HCT116 (cell line): ENCODE measurements at regions not wholly inside any gene's neighbourhood (a gene's known extent, or its start where the extent isn't known, plus 50 kb on each side); places are given as distances from the start of the nearest gene placed in this dataset.

Experiments
- ATAC-seq: fragments of 200-7000 bp; cut with Tn5 transposase; 2 replicates; pipeline ENCODE4 v1.9.1; 2020; ENCODE audit warnings: mild to moderate bottlenecking, moderate library complexity
- BruUV-seq: library from RNA; stranded (reverse); fragments of 400-500 nt; replicated peaks from 2 replicates; lab custom pipeline; 2021; lab: Mats Ljungman, UMichigan
- CTCF ChIA-PET: fragments of 300-600 bp; sonication (Branson Sonifier 250); formaldehyde crosslinking; loops from one replicate; lab custom pipeline; 2021; ENCODE audit warnings: antibody characterized with exemption; lab: Charles Lee
- POLR2A ChIA-PET: fragments of 300-600, 350-600 bp; sonication (Branson Sonifier 250); formaldehyde crosslinking; loops from one replicate; lab custom pipeline; 2021; ENCODE audit warnings: antibody characterized with exemption; lab: Charles Lee
- RAD21 ChIA-PET, 2 experiments: fragments of 300-600 bp; sonication (Branson Sonifier 250); formaldehyde crosslinking; loops; one replicate each; lab custom pipeline; 2023; ENCODE audit warnings: low total read pairs in 2 of 2; ENCODE audit not compliant: uncharacterized antibody in 2 of 2, unreplicated experiment in 2 of 2, low non-redundant PET in 1 of 2; lab: Charles Lee
- DNase-seq: peaks from one replicate; pipeline ENCODE4 v3.0.0-alpha.2; 2010; ENCODE audit warnings: low read depth, low spot score
- H2AFZ ChIP-seq: fragments of 200-600 bp; shearing (Covaris generic), sonication (generic); 2 replicates; pipeline ENCODE4 v1.6.1; 2017; ENCODE audit warnings: low read depth, mixed run types, mixed read lengths, antibody characterized with exemption, low read length; ENCODE audit not compliant: poor library complexity, severe bottlenecking
- H3K27ac ChIP-seq: 2 replicates; pipeline ENCODE4 v1.5.1; 2012; ENCODE audit warnings: low read depth, low read length
- H3K27me3 ChIP-seq: fragments of 200-600 bp; sonication (generic); 2 replicates; pipeline ENCODE4 v1.6.1; 2016; ENCODE audit warnings: mixed run types, low read length, mixed read lengths; ENCODE audit not compliant: insufficient read depth
- H3K36me3 ChIP-seq, 2 experiments: fragments of 200-500 bp in 1 of 2; fragments of 200-600 bp in 1 of 2; sonication (Bioruptor generic) in 1 of 2; sonication (generic) in 1 of 2; 2 replicates each; pipeline versions ENCODE4 v1.5.1 to v1.6.1; 2014 to 2016; ENCODE audit warnings: low read length in 2 of 2, inconsistent platforms in 1 of 2, mixed read lengths in 1 of 2, mixed run types in 1 of 2; ENCODE audit not compliant: insufficient read depth in 2 of 2, control insufficient read depth in 1 of 2
- H3K4me1 ChIP-seq, 2 experiments: fragments of 200-600 bp in 1 of 2; sonication (generic) in 1 of 2; 2 replicates each; pipeline versions ENCODE4 v1.5.1 to v1.6.1; 2012 to 2017; ENCODE audit warnings: low read length in 2 of 2, inconsistent platforms in 1 of 2, mild to moderate bottlenecking in 1 of 2, mixed read lengths in 1 of 2, mixed run types in 1 of 2, moderate library complexity in 1 of 2; ENCODE audit not compliant: insufficient read depth in 2 of 2, control insufficient read depth in 1 of 2
- H3K4me2 ChIP-seq: fragments of 200-600 bp; sonication (generic); 2 replicates; pipeline ENCODE4 v1.6.1; 2017; ENCODE audit warnings: mixed run types, low read length, mixed read lengths
- H3K4me3 ChIP-seq, 2 experiments: fragments of 200-600 bp in 1 of 2; sonication (generic) in 1 of 2; replicated peaks in 1 of 2; 2 replicates each; pipeline ENCODE4 v1.5.1; 2011 to 2016; ENCODE audit warnings: low read length in 2 of 2, control low read depth in 1 of 2, low read depth in 1 of 2, mild to moderate bottlenecking in 1 of 2, mixed read lengths in 1 of 2, mixed run types in 1 of 2
- H3K79me2 ChIP-seq: fragments of 200-600 bp; sonication (generic); 2 replicates; pipeline ENCODE4 v1.6.1; 2017; ENCODE audit warnings: mild to moderate bottlenecking, mixed run types, low read length, moderate library complexity, mixed read lengths; ENCODE audit not compliant: insufficient read depth
- H3K9ac ChIP-seq: fragments of 200-600 bp; sonication (generic); 2 replicates; pipeline ENCODE4 v1.6.1; 2016; ENCODE audit warnings: low read length, mixed read lengths
- H3K9me2 ChIP-seq: fragments of 200-600 bp; sonication (generic), shearing (Covaris generic); 2 replicates; pipeline ENCODE4 v1.6.1; 2017; ENCODE audit warnings: mixed run types, mild to moderate bottlenecking, moderate library complexity; ENCODE audit not compliant: insufficient read depth
- H3K9me3 ChIP-seq, 2 experiments: fragments of 200-500 bp in 1 of 2; fragments of 200-600 bp in 1 of 2; sonication (Bioruptor generic) in 1 of 2; sonication (generic) in 1 of 2; 2 replicates each; pipeline ENCODE4 v1.6.1; 2014 to 2017; ENCODE audit warnings: low read length in 2 of 2, mixed read lengths in 2 of 2, inconsistent platforms in 1 of 2, low read depth in 1 of 2, mild to moderate bottlenecking in 1 of 2, mixed run types in 1 of 2, moderate library complexity in 1 of 2; ENCODE audit not compliant: control insufficient read depth in 1 of 2, insufficient read depth in 1 of 2
- H4K20me1 ChIP-seq: fragments of 200-600 bp; sonication (generic), shearing (Covaris generic); 2 replicates; pipeline ENCODE4 v1.6.1; 2017; ENCODE audit warnings: mixed run types, mild to moderate bottlenecking, moderate library complexity; ENCODE audit not compliant: insufficient read depth
- ATF3 ChIP-seq: IDR thresholded peaks from 2 replicates; pipeline ENCODE4 v1.6.1; 2012
- CEBPB ChIP-seq: IDR thresholded peaks from 2 replicates; pipeline ENCODE4 v1.6.1; 2012; ENCODE audit warnings: low read depth
- EGR1 ChIP-seq: IDR thresholded peaks from 2 replicates; pipeline ENCODE4 v1.6.1; 2012; ENCODE audit warnings: low read depth
- POLR2A ChIP-seq: IDR thresholded peaks from 2 replicates; pipeline ENCODE4 v1.7.0; 2011; ENCODE audit warnings: borderline replicate concordance; ENCODE audit not compliant: insufficient read depth, insufficient read length; ENCODE audit errors: extremely low read depth
- SIN3A ChIP-seq: IDR thresholded peaks from 2 replicates; pipeline ENCODE4 v1.6.1; 2012; ENCODE audit warnings: low read depth
- SP1 ChIP-seq: IDR thresholded peaks from 2 replicates; pipeline ENCODE4 v1.6.1; 2012; ENCODE audit warnings: low read depth
- YY1 ChIP-seq: IDR thresholded peaks from 2 replicates; pipeline ENCODE4 v1.6.1; 2011; ENCODE audit warnings: low read length, low read depth, moderate library complexity, mild to moderate bottlenecking; ENCODE audit not compliant: insufficient replicate concordance; ENCODE audit errors: extremely low read depth
- ZBTB33 ChIP-seq: IDR thresholded peaks from 2 replicates; pipeline ENCODE4 v1.6.1; 2011; ENCODE audit warnings: mild to moderate bottlenecking, low read length, moderate library complexity; ENCODE audit not compliant: insufficient replicate concordance; ENCODE audit errors: extremely low read depth
- ZNF274 ChIP-seq: fragments of 200-500 bp; sonication (Bioruptor generic); IDR thresholded peaks from 2 replicates; pipeline ENCODE4 v1.6.1; 2014; ENCODE audit warnings: mild to moderate bottlenecking, low read depth, low read length, inconsistent platforms
- intact Hi-C: fragments of 100-400 bp; cut with micrococcal nuclease; formaldehyde crosslinking; loops from 2 replicates; pipeline ENCODE4 v1.10.0; 2022
- TF ChIP-seq, protein P1 (sequence below): IDR thresholded peaks from 2 replicates; pipeline ENCODE4 v1.6.1; 2012; ENCODE audit warnings: low read depth

GRCh38 chr6:170163405-170164170 lies 127.3 kb downstream of the DLL1 start:
- Histone ChIP-seq H3K27ac (no peak overlapping the region), H3K27me3 (no peaks in the 10 kb centered on the region), H3K4me2 (no peak overlapping the region), H3K9me3 (peaks cover 0 to 6% of the 10 kb centered on the region in 2 experiments; a peak in 2 of 4 replicates), H3K79me2 (no peaks in the 10 kb centered on the region), H2AFZ (no peak overlapping the region), H3K36me3 (no peaks in the 10 kb centered on the region), H3K9me2 (no peaks in the 10 kb centered on the region), H3K9ac (no peak overlapping the region), H3K4me3 (no peak overlapping the region), H3K4me1 (peaks cover 7 to 10% of the 10 kb centered on the region in 2 experiments; a peak in 3 of 4 replicates), H4K20me1 (no peaks in the 10 kb centered on the region)
- ChIA-PET CTCF (no interaction called here), RAD21 (no interaction called here), POLR2A (no interaction called here)
- intact Hi-C loops, result loop anchor here (10.0 kb wide), 1 partner anchor 101 kb away; no protein-coding TSS in a partner anchor
- BruUV-seq, result no TSS peak
- TF ChIP-seq SP1, result no peak
- TF ChIP-seq ATF3, result no peak
- no peak for TF ChIP-seq POLR2A
- no peak for TF ChIP-seq ZNF274
- no peak for TF ChIP-seq YY1
- no peak for DNase-seq
- ATAC-seq, result no peak

- no peak overlapping the region for H2AFZ ChIP-seq
- no peak for TF ChIP-seq YY1
- TF ChIP-seq EGR1, result no peak
- no peak for TF ChIP-seq CEBPB
- TF ChIP-seq POLR2A, result no peak
- TF ChIP-seq, protein P1, sequence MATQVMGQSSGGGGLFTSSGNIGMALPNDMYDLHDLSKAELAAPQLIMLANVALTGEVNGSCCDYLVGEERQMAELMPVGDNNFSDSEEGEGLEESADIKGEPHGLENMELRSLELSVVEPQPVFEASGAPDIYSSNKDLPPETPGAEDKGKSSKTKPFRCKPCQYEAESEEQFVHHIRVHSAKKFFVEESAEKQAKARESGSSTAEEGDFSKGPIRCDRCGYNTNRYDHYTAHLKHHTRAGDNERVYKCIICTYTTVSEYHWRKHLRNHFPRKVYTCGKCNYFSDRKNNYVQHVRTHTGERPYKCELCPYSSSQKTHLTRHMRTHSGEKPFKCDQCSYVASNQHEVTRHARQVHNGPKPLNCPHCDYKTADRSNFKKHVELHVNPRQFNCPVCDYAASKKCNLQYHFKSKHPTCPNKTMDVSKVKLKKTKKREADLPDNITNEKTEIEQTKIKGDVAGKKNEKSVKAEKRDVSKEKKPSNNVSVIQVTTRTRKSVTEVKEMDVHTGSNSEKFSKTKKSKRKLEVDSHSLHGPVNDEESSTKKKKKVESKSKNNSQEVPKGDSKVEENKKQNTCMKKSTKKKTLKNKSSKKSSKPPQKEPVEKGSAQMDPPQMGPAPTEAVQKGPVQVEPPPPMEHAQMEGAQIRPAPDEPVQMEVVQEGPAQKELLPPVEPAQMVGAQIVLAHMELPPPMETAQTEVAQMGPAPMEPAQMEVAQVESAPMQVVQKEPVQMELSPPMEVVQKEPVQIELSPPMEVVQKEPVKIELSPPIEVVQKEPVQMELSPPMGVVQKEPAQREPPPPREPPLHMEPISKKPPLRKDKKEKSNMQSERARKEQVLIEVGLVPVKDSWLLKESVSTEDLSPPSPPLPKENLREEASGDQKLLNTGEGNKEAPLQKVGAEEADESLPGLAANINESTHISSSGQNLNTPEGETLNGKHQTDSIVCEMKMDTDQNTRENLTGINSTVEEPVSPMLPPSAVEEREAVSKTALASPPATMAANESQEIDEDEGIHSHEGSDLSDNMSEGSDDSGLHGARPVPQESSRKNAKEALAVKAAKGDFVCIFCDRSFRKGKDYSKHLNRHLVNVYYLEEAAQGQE, result no peak
- TF ChIP-seq ZBTB33, result no peak
- TF ChIP-seq SIN3A, result no peak
- no peak for TF ChIP-seq ZNF274
- no peaks in the 10 kb centered on the region for H3K9me2 ChIP-seq
- H3K79me2 ChIP-seq, result no peaks in the 10 kb centered on the region
- H3K27me3 ChIP-seq, result no peaks in the 10 kb centered on the region
- no peaks in the 10 kb centered on the region for H3K9me3 ChIP-seq
- RAD21 ChIA-PET, result no interaction called here
- no peak overlapping the region for H3K4me3 ChIP-seq
- peaks cover 7 to 10% of the 10 kb centered on the region in 2 experiments; a peak in 3 of 4 replicates for H3K4me1 ChIP-seq
- CTCF ChIA-PET, result no interaction called here
- intact Hi-C loops, result loop anchor here (10.0 kb wide), 1 partner anchor 102 kb away; no protein-coding TSS in a partner anchor
- no TSS peak for BruUV-seq
- H3K9ac ChIP-seq, result no peak overlapping the region
- POLR2A ChIA-PET, result no interaction called here
- DNase-seq (no peak), ATAC-seq (no peak)
- no peak overlapping the region for H3K4me2 ChIP-seq
- no peaks in the 10 kb centered on the region for H4K20me1 ChIP-seq
- H3K36me3 ChIP-seq, result no peaks in the 10 kb centered on the region
- no peak overlapping the region for H3K27ac ChIP-seq
Observed at GRCh38 chr6:170162775-170163404, 128.0 kb downstream of the DLL1 start.
